Fibroblast of mammary gland (primary cell): ENCODE measurements at regions not wholly inside any gene's neighbourhood (a gene's known extent, or its start where the extent isn't known, plus 50 kb on each side); places are given as distances from the start of the nearest gene placed in this dataset.

Source experiments
- DNase-seq: peaks from one replicate; pipeline ENCODE4 v3.0.0-alpha.2; 2010; ENCODE audit warnings: low read depth
- H3K4me3 ChIP-seq: 2 replicates; pipeline ENCODE4 v1.5.1; 2011; ENCODE audit warnings: low read depth, mild to moderate bottlenecking, low read length, moderate library complexity; ENCODE audit not compliant: control insufficient read depth
- CTCF ChIP-seq: conservative IDR thresholded peaks from 2 replicates; pipeline ENCODE4 v1.5.1; 2011; ENCODE audit warnings: low read depth, low read length, inconsistent platforms; ENCODE audit not compliant: control insufficient read depth, insufficient read depth

- TF ChIP-seq CTCF: no peak
- DNase-seq: no peak
- no peak overlapping the region for H3K4me3 ChIP-seq
Observed at GRCh38 chr7:68739306-68739705, 859.0 kb upstream of the AUTS2 start.

- TF ChIP-seq CTCF: no peak
Observed at GRCh38 chr7:68744036-68744435, 854.2 kb upstream of the AUTS2 start.

GRCh38 chr7:68748934-68749900 lies 849.1 kb upstream of the AUTS2 start:
- no peak for TF ChIP-seq CTCF
- no peak for DNase-seq
- H3K4me3 ChIP-seq: no peak overlapping the region

More at GRCh38 chr7:68744036-68744435, 854.2 kb upstream of the AUTS2 start:
- no peak overlapping the region for H3K4me3 ChIP-seq
- DNase-seq: no peak

- no peak for DNase-seq
- no peak overlapping the region for H3K4me3 ChIP-seq
- no peak for TF ChIP-seq CTCF
Observed at GRCh38 chr7:68752485-68753178, 845.6 kb upstream of the AUTS2 start.

- no peak overlapping the region for H3K4me3 ChIP-seq
- DNase-seq: no peak
- TF ChIP-seq CTCF: no peak
Observed at GRCh38 chr7:68754414-68754813, 843.9 kb upstream of the AUTS2 start.

- no peak for DNase-seq
Observed at GRCh38 chr7:68756986-68757495, 841.2 kb upstream of the AUTS2 start.

More at GRCh38 chr7:68756986-68757495, 841.2 kb upstream of the AUTS2 start:
- no peak overlapping the region for H3K4me3 ChIP-seq
- TF ChIP-seq CTCF: no peak
